ENCODE measurements at regions not wholly inside any gene's neighbourhood (a gene's known extent, or its start where the extent isn't known, plus 50 kb on each side); places are given as distances from the start of the nearest gene placed in this dataset.

DNA sequence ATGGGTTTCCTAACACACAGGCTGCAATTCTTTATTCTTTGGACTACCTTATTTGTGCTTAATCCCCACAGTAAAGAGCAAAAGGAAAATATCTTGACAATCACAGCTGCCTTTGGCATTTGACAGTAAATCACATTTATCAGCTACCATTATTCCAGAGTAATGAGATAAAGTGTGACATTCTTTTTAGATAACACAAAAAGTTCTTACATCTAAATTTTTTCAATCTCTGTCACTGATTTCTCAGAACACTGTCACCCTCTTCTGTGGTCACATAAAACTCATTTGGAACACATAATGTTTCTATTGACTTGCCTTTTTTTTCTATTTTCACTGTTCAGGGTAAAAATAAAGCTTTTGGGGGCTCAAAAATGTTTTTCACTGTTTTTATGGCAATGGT lies 484.6 kb downstream of the LTN1 start:
- TF ChIP-seq, protein P1, sequence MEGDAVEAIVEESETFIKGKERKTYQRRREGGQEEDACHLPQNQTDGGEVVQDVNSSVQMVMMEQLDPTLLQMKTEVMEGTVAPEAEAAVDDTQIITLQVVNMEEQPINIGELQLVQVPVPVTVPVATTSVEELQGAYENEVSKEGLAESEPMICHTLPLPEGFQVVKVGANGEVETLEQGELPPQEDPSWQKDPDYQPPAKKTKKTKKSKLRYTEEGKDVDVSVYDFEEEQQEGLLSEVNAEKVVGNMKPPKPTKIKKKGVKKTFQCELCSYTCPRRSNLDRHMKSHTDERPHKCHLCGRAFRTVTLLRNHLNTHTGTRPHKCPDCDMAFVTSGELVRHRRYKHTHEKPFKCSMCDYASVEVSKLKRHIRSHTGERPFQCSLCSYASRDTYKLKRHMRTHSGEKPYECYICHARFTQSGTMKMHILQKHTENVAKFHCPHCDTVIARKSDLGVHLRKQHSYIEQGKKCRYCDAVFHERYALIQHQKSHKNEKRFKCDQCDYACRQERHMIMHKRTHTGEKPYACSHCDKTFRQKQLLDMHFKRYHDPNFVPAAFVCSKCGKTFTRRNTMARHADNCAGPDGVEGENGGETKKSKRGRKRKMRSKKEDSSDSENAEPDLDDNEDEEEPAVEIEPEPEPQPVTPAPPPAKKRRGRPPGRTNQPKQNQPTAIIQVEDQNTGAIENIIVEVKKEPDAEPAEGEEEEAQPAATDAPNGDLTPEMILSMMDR (IDR thresholded peaks at IDR 0.05; ENCODE audit: low read depth, low read length, poor library complexity, severe bottlenecking), result no peak
- TF ChIP-seq EZH2phosphoT487 (IDR thresholded peaks at IDR 0.05; ENCODE audit: borderline replicate concordance, low read length), result no peak
